B cell (primary cell): ENCODE measurements at regions not wholly inside any gene's neighbourhood (a gene's known extent, or its start where the extent isn't known, plus 50 kb on each side); places are given as distances from the start of the nearest gene placed in this dataset.

Experiments
- ATAC-seq: fragments of 200-7000 bp; cut with Tn5 transposase; one replicate; pipeline ENCODE4 v1.10.0; 2021; ENCODE audit warnings: low read depth, mild to moderate bottlenecking, moderate number of reproducible peaks, moderate library complexity
- CTCF ChIA-PET: fragments of 350-600 bp; sonication (Branson Sonifier 250); formaldehyde crosslinking; loops from one replicate; lab custom pipeline; 2021; ENCODE audit warnings: antibody characterized with exemption, inconsistent platforms; lab: Charles Lee
- POLR2A ChIA-PET: fragments of 350-600 bp; sonication (Branson Sonifier 250); formaldehyde crosslinking; loops from one replicate; lab custom pipeline; 2021; ENCODE audit warnings: antibody characterized with exemption; lab: Charles Lee
- DNase-seq: peaks from one replicate; pipeline ENCODE4 v3.0.0; 2013
- H2AFZ ChIP-seq: 2 replicates; pipeline ENCODE4 v1.6.1; 2012; ENCODE audit warnings: mild to moderate bottlenecking, low read depth, low read length; ENCODE audit not compliant: insufficient read depth, poor library complexity, severe bottlenecking
- H3K27ac ChIP-seq, 2 donors: 1 replicate in 1 of 2; 2 replicates in 1 of 2; pipeline ENCODE4 v1.5.1; 2012 to 2013; ENCODE audit warnings: low read length in 2 of 2, mild to moderate bottlenecking in 2 of 2, moderate library complexity in 1 of 2
- H3K27me3 ChIP-seq, 4 experiments: fragments of 200-600 bp in 1 of 4; sonication (generic) in 1 of 4; replicated peaks in 1 of 4; 1 replicate in 2 of 4; 2 replicates in 2 of 4; pipeline versions ENCODE4 v1.6.1 to v1.7.0; 2013 to 2016; ENCODE audit warnings: low read length in 3 of 4, mild to moderate bottlenecking in 2 of 4, mixed read lengths in 1 of 4, moderate library complexity in 1 of 4; ENCODE audit not compliant: insufficient read depth in 4 of 4, control insufficient read depth in 3 of 4; ENCODE audit errors: control extremely low read depth in 1 of 4
- H3K36me3 ChIP-seq, 2 experiments: replicated peaks in 1 of 2; 1 replicate in 1 of 2; 2 replicates in 1 of 2; pipeline versions ENCODE4 v1.6.1 to v1.7.1; 2013; ENCODE audit warnings: low read length in 1 of 2; ENCODE audit not compliant: insufficient read depth in 2 of 2, control insufficient read depth in 1 of 2; ENCODE audit errors: control extremely low read depth in 1 of 2, extremely low read depth in 1 of 2
- H3K4me1 ChIP-seq, 2 donors: fragments of 200-600 bp in 1 of 2; sonication (generic) in 1 of 2; 1 replicate in 1 of 2; 2 replicates in 1 of 2; pipeline versions ENCODE4 v1.5.1 to v1.6.1; 2013 to 2017; ENCODE audit warnings: low read length in 2 of 2; ENCODE audit not compliant: control insufficient read depth in 2 of 2, insufficient read depth in 2 of 2
- H3K4me2 ChIP-seq: replicated peaks from 2 replicates; pipeline ENCODE3; 2012; ENCODE audit warnings: mild to moderate bottlenecking, low read depth, low read length; ENCODE audit not compliant: poor library complexity, severe bottlenecking
- H3K4me3 ChIP-seq, 5 experiments: fragments of 200-600 bp in 1 of 5; sonication (generic) in 1 of 5; 1 replicate in 3 of 5; 2 replicates in 2 of 5; pipeline versions ENCODE4 v1.5.1 to v1.7.0; 2011 to 2016; ENCODE audit warnings: low read length in 4 of 5, mild to moderate bottlenecking in 4 of 5, low read depth in 2 of 5, control low read depth in 1 of 5, moderate library complexity in 1 of 5; ENCODE audit not compliant: insufficient read depth in 1 of 5; ENCODE audit errors: control extremely low read depth in 1 of 5, extremely low read depth in 1 of 5
- H3K79me2 ChIP-seq: fragments of 200-600 bp; sonication (generic); one replicate; pipeline ENCODE4 v1.6.0; 2016; ENCODE audit warnings: low read length; ENCODE audit not compliant: control insufficient read depth, insufficient read depth
- H3K9ac ChIP-seq: fragments of 200-600 bp; sonication (generic); 2 replicates; pipeline ENCODE4 v1.6.1; 2017; ENCODE audit warnings: mild to moderate bottlenecking, low read length, moderate library complexity
- H3K9me3 ChIP-seq, 3 donors: one replicate each; pipeline versions ENCODE4 v1.6.1 to v1.7.1; 2013; ENCODE audit warnings: low read length in 2 of 3; ENCODE audit not compliant: control insufficient read depth in 2 of 3, insufficient read depth in 1 of 3; ENCODE audit errors: control extremely low read depth in 1 of 3
- H4K20me1 ChIP-seq: 2 replicates; pipeline ENCODE4 v1.6.0; 2012; ENCODE audit warnings: mild to moderate bottlenecking, low read length; ENCODE audit not compliant: insufficient read depth, control insufficient read depth, poor library complexity, severe bottlenecking
- H3K27ac Mint-ChIP-seq: one replicate; pipeline ENCODE4 v1.8.0; 2021; ENCODE audit warnings: mixed read lengths
- H3K27me3 Mint-ChIP-seq: one replicate; pipeline ENCODE4 v1.8.0; 2021; ENCODE audit warnings: mixed read lengths
- H3K4me1 Mint-ChIP-seq: one replicate; pipeline ENCODE4 v1.8.0; 2021; ENCODE audit warnings: mixed read lengths
- H3K4me3 Mint-ChIP-seq: one replicate; pipeline ENCODE4 v1.8.0; 2021; ENCODE audit warnings: mixed read lengths
- H3K9me3 Mint-ChIP-seq: one replicate; pipeline ENCODE4 v1.8.0; 2022; ENCODE audit warnings: mixed read lengths; ENCODE audit not compliant: insufficient read depth
- CTCF ChIP-seq: fragments of 200-600 bp; IDR thresholded peaks from one replicate; pipeline ENCODE4 v1.8.0; 2022; ENCODE audit warnings: antibody characterized with exemption, mild to moderate bottlenecking
- EZH2 ChIP-seq: IDR thresholded peaks from 2 replicates; pipeline ENCODE4 v1.6.1; 2012; ENCODE audit warnings: borderline replicate concordance, low read depth, mild to moderate bottlenecking, moderate library complexity, low read length; ENCODE audit not compliant: insufficient read depth, poor library complexity, severe bottlenecking
- WGBS: methylation state at CpG from one replicate; pipeline ENCODE4 v1.1.5; 2013; ENCODE audit warnings: missing lambda C conversion rate; ENCODE audit not compliant: insufficient coverage; 5-methylcytosine and 5-hydroxymethylcytosine counted together
- intact Hi-C: fragments of 100-400 bp; cut with micrococcal nuclease; formaldehyde crosslinking; loops from one replicate; pipeline ENCODE4 v1.10.0; 2022

GRCh38 chr17:5719976-5720375, 135.7 kb upstream of the NLRP1 start:
- no peaks in the 10 kb centered on the region for H3K4me1 Mint-ChIP-seq
- no peaks in the 10 kb centered on the region for H3K79me2 ChIP-seq
- no peak overlapping the region for H3K4me3 Mint-ChIP-seq
- no peaks in the 10 kb centered on the region for H3K9me3 ChIP-seq
- ATAC-seq: no peak
- POLR2A ChIA-PET: no interaction called here
- no peak overlapping the region for H3K27ac Mint-ChIP-seq
- CTCF ChIA-PET: no interaction called here
- H3K9me3 Mint-ChIP-seq: peaks cover 2% of the 10 kb centered on the region
- H3K9ac ChIP-seq: no peak overlapping the region
- peaks cover 0 to 5% (median 2%) of the 10 kb centered on the region in 4 experiments for H3K27me3 ChIP-seq
- H3K36me3 ChIP-seq: no peaks in the 10 kb centered on the region
- H3K27me3 Mint-ChIP-seq: peaks cover 47% of the 10 kb centered on the region
- intact Hi-C loops: no loop called here
- no peak overlapping the region for H3K27ac ChIP-seq
- 100% methylated on average over 1 of the region's 4 CpGs for WGBS
- no peak overlapping the region for H3K4me2 ChIP-seq
- no peaks in the 10 kb centered on the region for H3K4me1 ChIP-seq
- DNase-seq: no peak
- TF ChIP-seq CTCF: no peak
- no peak for TF ChIP-seq EZH2
- H3K4me3 ChIP-seq: no peak overlapping the region
- no peaks in the 10 kb centered on the region for H4K20me1 ChIP-seq
- H2AFZ ChIP-seq: no peak overlapping the region

- no peaks in the 10 kb centered on the region for H3K79me2 ChIP-seq
- no peak overlapping the region for H3K4me3 ChIP-seq
- H3K36me3 ChIP-seq: no peaks in the 10 kb centered on the region
- H3K9ac ChIP-seq: no peak overlapping the region
- H3K9me3 ChIP-seq: peaks cover 0 to 3% (median 0%) of the 10 kb centered on the region in 3 donors
- peaks cover 5% of the 10 kb centered on the region for H3K9me3 Mint-ChIP-seq
- ChIA-PET POLR2A (no interaction called here), CTCF (no interaction called here)
- no peak overlapping the region for H3K27ac Mint-ChIP-seq
- peaks cover 42% of the 10 kb centered on the region for H3K27me3 Mint-ChIP-seq
- no peak overlapping the region for H2AFZ ChIP-seq
- no peaks in the 10 kb centered on the region for H4K20me1 ChIP-seq
- H3K4me2 ChIP-seq: no peak overlapping the region
- ATAC-seq (no peak), DNase-seq (no peak)
- intact Hi-C loops: no loop called here
- H3K27me3 ChIP-seq: peaks cover 0 to 7% (median 0%) of the 10 kb centered on the region in 4 experiments
- TF ChIP-seq CTCF (no peak), EZH2 (no peak)
- 73% methylated on average over 6 of the region's 6 CpGs for WGBS
- H3K4me1 Mint-ChIP-seq: no peaks in the 10 kb centered on the region
- no peak overlapping the region for H3K4me3 Mint-ChIP-seq
- H3K4me1 ChIP-seq: no peaks in the 10 kb centered on the region
- H3K27ac ChIP-seq: no peak overlapping the region
These were observed 146.1 kb upstream of the NLRP1 start for GRCh38 chr17:5730373-5730772.
